ENCODE measurements at regions not wholly inside any gene's neighbourhood (a gene's known extent, or its start where the extent isn't known, plus 50 kb on each side); places are given as distances from the start of the nearest gene placed in this dataset.

GRCh38 chr1:221837896-221838295 lies 96.0 kb upstream of the DUSP10 start:
- TF ChIP-seq POLR2A (IDR thresholded peaks at IDR 0.05) (no peak), CTCF (IDR thresholded peaks at IDR 0.05) (no peak)
